ENCODE measurements at regions not wholly inside any gene's neighbourhood (a gene's known extent, or its start where the extent isn't known, plus 50 kb on each side); places are given as distances from the start of the nearest gene placed in this dataset.

GRCh38 chr6:26250698-26251044, 114.3 kb upstream of the BTN3A2 start:
- Histone ChIP-seq H3K9me3 (no peaks in the 10 kb centered on the region), H3K27ac (no peak overlapping the region), H3K36me3 (ENCODE audit: insufficient read depth in 1 of 2, low read depth in 1 of 2) (no peaks in the 10 kb centered on the region), H3K4me1 (no peaks in the 10 kb centered on the region), H3K4me3 (peak overlapping the region; percentile 54), H3K27me3 (ENCODE audit: insufficient read depth in 3 of 3, low read length in 2 of 3) (peaks cover 0 to 85% (median 32%) of the 10 kb centered on the region in 3 donors)
- DNase-seq: no peak
- TF ChIP-seq, protein P1, sequence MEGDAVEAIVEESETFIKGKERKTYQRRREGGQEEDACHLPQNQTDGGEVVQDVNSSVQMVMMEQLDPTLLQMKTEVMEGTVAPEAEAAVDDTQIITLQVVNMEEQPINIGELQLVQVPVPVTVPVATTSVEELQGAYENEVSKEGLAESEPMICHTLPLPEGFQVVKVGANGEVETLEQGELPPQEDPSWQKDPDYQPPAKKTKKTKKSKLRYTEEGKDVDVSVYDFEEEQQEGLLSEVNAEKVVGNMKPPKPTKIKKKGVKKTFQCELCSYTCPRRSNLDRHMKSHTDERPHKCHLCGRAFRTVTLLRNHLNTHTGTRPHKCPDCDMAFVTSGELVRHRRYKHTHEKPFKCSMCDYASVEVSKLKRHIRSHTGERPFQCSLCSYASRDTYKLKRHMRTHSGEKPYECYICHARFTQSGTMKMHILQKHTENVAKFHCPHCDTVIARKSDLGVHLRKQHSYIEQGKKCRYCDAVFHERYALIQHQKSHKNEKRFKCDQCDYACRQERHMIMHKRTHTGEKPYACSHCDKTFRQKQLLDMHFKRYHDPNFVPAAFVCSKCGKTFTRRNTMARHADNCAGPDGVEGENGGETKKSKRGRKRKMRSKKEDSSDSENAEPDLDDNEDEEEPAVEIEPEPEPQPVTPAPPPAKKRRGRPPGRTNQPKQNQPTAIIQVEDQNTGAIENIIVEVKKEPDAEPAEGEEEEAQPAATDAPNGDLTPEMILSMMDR (IDR thresholded peaks at IDR 0.05): no peak
- WGBS, 3 donors: 0 to 3% (median 2%) methylated on average over 9 of the region's 9 CpGs
- intact Hi-C loops (cut with DNase I): no loop called here
- peak in 1 of 4 donors; percentile 50 for ATAC-seq

DNA sequence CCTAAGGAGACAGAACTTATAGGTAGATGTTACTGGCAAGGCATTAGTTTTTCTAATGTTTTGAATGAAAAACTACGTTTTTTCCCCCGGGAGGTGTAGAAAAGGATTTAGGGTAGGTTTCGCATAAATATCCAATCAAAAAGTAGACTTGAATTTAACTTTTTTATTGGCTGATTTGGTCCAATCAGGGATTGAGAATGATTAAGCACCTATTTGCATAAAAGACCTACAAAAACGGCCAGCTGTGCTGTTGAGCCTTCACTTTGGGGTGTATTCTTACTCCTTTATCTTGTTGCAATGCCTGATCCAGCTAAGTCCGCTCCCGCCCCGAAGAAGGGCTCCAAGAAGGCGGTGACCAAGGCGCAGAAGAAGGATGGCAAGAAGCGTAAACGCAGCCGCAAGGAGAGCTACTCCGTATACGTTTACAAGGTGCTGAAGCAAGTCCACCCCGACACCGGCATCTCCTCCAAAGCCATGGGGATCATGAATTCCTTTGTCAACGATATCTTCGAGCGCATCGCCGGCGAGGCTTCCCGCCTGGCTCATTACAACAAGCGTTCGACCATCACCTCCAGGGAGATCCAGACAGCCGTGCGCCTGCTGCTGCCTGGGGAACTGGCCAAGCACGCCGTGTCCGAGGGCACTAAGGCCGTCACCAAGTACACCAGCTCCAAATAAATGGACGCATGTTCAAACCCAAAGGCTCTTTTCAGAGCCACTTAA, 113.5 kb upstream of the BTN3A2 start:
- peaks cover 0 to 89% (median 29%) of the 10 kb centered on the region in 3 donors for H3K27me3 ChIP-seq (ENCODE audit: insufficient read depth in 3 of 3, low read length in 2 of 3)

GRCh38 chr6:26252077-26252472, 112.9 kb upstream of the BTN3A2 start:
- Histone ChIP-seq H3K36me3 (ENCODE audit: insufficient read depth in 1 of 2, low read depth in 1 of 2) (no peaks in the 10 kb centered on the region), H3K27ac (no peak overlapping the region), H3K9me3 (no peaks in the 10 kb centered on the region), H3K4me1 (no peaks in the 10 kb centered on the region), H3K27me3 (ENCODE audit: insufficient read depth in 3 of 3, low read length in 2 of 3) (peaks cover 0 to 89% (median 29%) of the 10 kb centered on the region in 3 donors), H3K4me3 (peak overlapping the region; percentile 54)
- ATAC-seq (no peak), DNase-seq (no peak)
- intact Hi-C loops (cut with DNase I): no loop called here
- 31 to 36% (median 36%) methylated on average over 5 of the region's 5 CpGs for WGBS, 3 donors
- TF ChIP-seq, protein P1 (IDR thresholded peaks at IDR 0.05): no peak

More for the DNA sequence above, 113.5 kb upstream of the BTN3A2 start:
- intact Hi-C loops (cut with DNase I): no loop called here
- peak overlapping the region; percentile 54 for H3K4me3 ChIP-seq
- H3K36me3 ChIP-seq (ENCODE audit: insufficient read depth in 1 of 2, low read depth in 1 of 2): no peaks in the 10 kb centered on the region
- TF ChIP-seq, protein P1 (IDR thresholded peaks at IDR 0.05): no peak
- DNase-seq: peak in 1 of 2 donors; percentile 57
- no peak for ATAC-seq
- H3K27ac ChIP-seq: no peak overlapping the region
- no peaks in the 10 kb centered on the region for H3K4me1 ChIP-seq
- no peaks in the 10 kb centered on the region for H3K9me3 ChIP-seq
- 1 to 4% (median 3%) methylated on average over 32 of the region's 32 CpGs for WGBS, 3 donors

- intact Hi-C loops (cut with DNase I): no loop called here
- TF ChIP-seq, protein P1 (IDR thresholded peaks at IDR 0.05): no peak
- DNase-seq (no peak), ATAC-seq (no peak)
- Histone ChIP-seq H3K9me3 (no peaks in the 10 kb centered on the region), H3K4me3 (no peak overlapping the region), H3K27me3 (ENCODE audit: insufficient read depth in 3 of 3, low read length in 2 of 3) (peaks cover 0 to 63% (median 18%) of the 10 kb centered on the region in 3 donors), H3K36me3 (ENCODE audit: insufficient read depth in 1 of 2, low read depth in 1 of 2) (no peaks in the 10 kb centered on the region), H3K4me1 (no peaks in the 10 kb centered on the region), H3K27ac (no peak overlapping the region)
- WGBS, 3 donors: 82 to 85% (median 82%) methylated on average over 4 of the region's 4 CpGs
Observed at GRCh38 chr6:26254724-26255123, 110.3 kb upstream of the BTN3A2 start.

- H3K36me3 ChIP-seq (ENCODE audit: insufficient read depth in 1 of 2, low read depth in 1 of 2): no peaks in the 10 kb centered on the region
- H3K27me3 ChIP-seq (ENCODE audit: insufficient read depth in 3 of 3, low read length in 2 of 3): peaks cover 0 to 37% (median 4%) of the 10 kb centered on the region in 3 donors
- no peak overlapping the region for H3K4me3 ChIP-seq
- DNase-seq (no peak), ATAC-seq (no peak)
- H3K4me1 ChIP-seq: no peaks in the 10 kb centered on the region
- H3K9me3 ChIP-seq: no peaks in the 10 kb centered on the region
- WGBS, 3 donors: 57 to 61% (median 61%) methylated on average over 7 of the region's 7 CpGs
- intact Hi-C loops (cut with DNase I): no loop called here
- no peak overlapping the region for H3K27ac ChIP-seq
- TF ChIP-seq, protein P1 (IDR thresholded peaks at IDR 0.05): no peak
Observed at GRCh38 chr6:26257272-26257671, 107.7 kb upstream of the BTN3A2 start.

Data from psoas muscle (tissue), 7 donors.